Spleen (tissue), 11 donors: ENCODE measurements at regions not wholly inside any gene's neighbourhood (a gene's known extent, or its start where the extent isn't known, plus 50 kb on each side); places are given as distances from the start of the nearest gene placed in this dataset.

Experiments
- DNase-seq: peaks from one replicate; pipeline ENCODE4 v3.0.0-alpha.2; 2020
- H3K27ac ChIP-seq, 8 donors: fragments of 200-600 bp; sonication (generic) in 7 of 8; 1 replicate in 4 of 8; 2 replicates in 4 of 8; pipeline versions ENCODE4 v1.5.0 to v1.8.0; 2016 to 2021; ENCODE audit warnings: inconsistent platforms in 4 of 8, mild to moderate bottlenecking in 4 of 8, moderate library complexity in 1 of 8
- H3K27me3 ChIP-seq, 7 donors: fragments of 200-600 bp; sonication (generic) in 6 of 7; replicated peaks in 1 of 7; 1 replicate in 4 of 7; 2 replicates in 3 of 7; pipeline versions ENCODE4 v1.5.0 to v1.8.0; 2016 to 2021; ENCODE audit warnings: inconsistent platforms in 3 of 7, mild to moderate bottlenecking in 1 of 7
- H3K36me3 ChIP-seq, 6 donors: fragments of 200-600 bp; sonication (generic) in 5 of 6; 1 replicate in 4 of 6; 2 replicates in 2 of 6; pipeline versions ENCODE4 v1.5.0 to v1.8.0; 2016 to 2021; ENCODE audit warnings: inconsistent platforms in 2 of 6
- H3K4me1 ChIP-seq, 6 donors: fragments of 200-600 bp; sonication (generic) in 5 of 6; 1 replicate in 3 of 6; 2 replicates in 3 of 6; pipeline versions ENCODE4 v1.5.0 to v1.8.0; 2016 to 2021; ENCODE audit warnings: inconsistent platforms in 3 of 6
- H3K4me3 ChIP-seq, 8 donors: fragments of 200-600 bp; sonication (generic) in 7 of 8; 1 replicate in 4 of 8; 2 replicates in 4 of 8; pipeline versions ENCODE4 v1.5.0 to v1.8.0; 2016 to 2021; ENCODE audit warnings: inconsistent platforms in 4 of 8, mild to moderate bottlenecking in 4 of 8, moderate library complexity in 2 of 8
- H3K9me3 ChIP-seq, 8 donors: fragments of 200-600 bp; sonication (generic) in 7 of 8; 1 replicate in 4 of 8; 2 replicates in 4 of 8; pipeline versions ENCODE4 v1.5.0 to v1.8.0; 2016 to 2021; ENCODE audit warnings: inconsistent platforms in 4 of 8
- CTCF ChIP-seq, 11 experiments: fragments of 200-600 bp in 7 of 11; fragments of 450-650 bp in 4 of 11; sonication (generic) in 4 of 11; IDR thresholded peaks in 8 of 11; conservative IDR thresholded peaks in 3 of 11; 1 replicate in 7 of 11; 2 replicates in 4 of 11; pipeline versions ENCODE4 v1.4.0 to v1.8.0; 2016 to 2021; ENCODE audit warnings: antibody characterized with exemption in 11 of 11, inconsistent platforms in 4 of 11, mild to moderate bottlenecking in 1 of 11
- POLR2A ChIP-seq, 3 donors: fragments of 450-650 bp; IDR thresholded peaks; one replicate each; pipeline ENCODE4 v1.5.1; 2017; ENCODE audit warnings: antibody characterized with exemption in 3 of 3, mild to moderate bottlenecking in 1 of 3
- POLR2AphosphoS5 ChIP-seq, 3 donors: sonication (generic); formaldehyde crosslinking; IDR thresholded peaks; one replicate each; pipeline ENCODE4 v1.5.1; 2017; ENCODE audit warnings: antibody characterized with exemption in 3 of 3
- WGBS, 5 donors: extraction: QIAGEN DNeasy Blood & Tissue Kit in 3 of 5; methylation state at CpG; one replicate each; pipeline versions ENCODE4 v1.1.5 to v1.1.7; 2013 to 2018; 5-methylcytosine and 5-hydroxymethylcytosine counted together
- intact Hi-C: fragments of 100-400 bp; cut with DNase I; formaldehyde crosslinking; loops from one replicate; pipeline ENCODE4 v1.15.0; 2023; ENCODE audit warnings: low total_unique reads
- donor health status: healthy with polysubstance abuse.
- donor health status: DM: no; HTN: no; CAD: no; lungs with moderate emphysema.
- donor health status: DM: no; HTN: no; CAD: no.
- donor health status: Bipolar disorder and iron deficiency.
- donor health status: healthy.
- donor health status: DM: no; HTN: no; CAD: no.
- donor health status: DM: yes; HTN: yes; CAD: no.

- Histone ChIP-seq H3K36me3 (no peaks in the 10 kb centered on the region), H3K4me1 (peaks cover 0 to 6% (median 0%) of the 10 kb centered on the region in 6 donors), H3K27me3 (no peaks in the 10 kb centered on the region), H3K27ac (no peak overlapping the region), H3K4me3 (no peak overlapping the region), H3K9me3 (no peaks in the 10 kb centered on the region)
- 54 to 68% (median 59%) methylated on average over 6 of the region's 6 CpGs for WGBS, 5 donors
- no peak for DNase-seq
- TF ChIP-seq POLR2AphosphoS5 (IDR thresholded peaks at IDR 0.05): no peak
- no peak for TF ChIP-seq POLR2A (IDR thresholded peaks at IDR 0.05)
- TF ChIP-seq CTCF (IDR thresholded peaks at IDR 0.05 in 8 of 11, conservative IDR thresholded peaks at IDR 0.05 in 3 of 11): no peak
- intact Hi-C loops: no loop called here
Measured at GRCh38 chr3:176953106-176954060, 243.9 kb downstream of the TBL1XR1 start.

GRCh38 chr3:176951586-176952292 is 245.5 kb downstream of the TBL1XR1 start:
- no peak overlapping the region for H3K4me3 ChIP-seq
- no peaks in the 10 kb centered on the region for H3K36me3 ChIP-seq
- WGBS, 5 donors: 69 to 79% (median 78%) methylated on average over 10 of the region's 10 CpGs
- H3K9me3 ChIP-seq: no peaks in the 10 kb centered on the region
- intact Hi-C loops: no loop called here
- H3K27ac ChIP-seq: no peak overlapping the region
- H3K27me3 ChIP-seq: no peaks in the 10 kb centered on the region
- H3K4me1 ChIP-seq: peaks cover 0 to 6% (median 0%) of the 10 kb centered on the region in 6 donors
- no peak for TF ChIP-seq POLR2A (IDR thresholded peaks at IDR 0.05)
- TF ChIP-seq CTCF (IDR thresholded peaks at IDR 0.05 in 8 of 11, conservative IDR thresholded peaks at IDR 0.05 in 3 of 11): no peak
- TF ChIP-seq POLR2AphosphoS5 (IDR thresholded peaks at IDR 0.05): no peak
- no peak for DNase-seq

DNA sequence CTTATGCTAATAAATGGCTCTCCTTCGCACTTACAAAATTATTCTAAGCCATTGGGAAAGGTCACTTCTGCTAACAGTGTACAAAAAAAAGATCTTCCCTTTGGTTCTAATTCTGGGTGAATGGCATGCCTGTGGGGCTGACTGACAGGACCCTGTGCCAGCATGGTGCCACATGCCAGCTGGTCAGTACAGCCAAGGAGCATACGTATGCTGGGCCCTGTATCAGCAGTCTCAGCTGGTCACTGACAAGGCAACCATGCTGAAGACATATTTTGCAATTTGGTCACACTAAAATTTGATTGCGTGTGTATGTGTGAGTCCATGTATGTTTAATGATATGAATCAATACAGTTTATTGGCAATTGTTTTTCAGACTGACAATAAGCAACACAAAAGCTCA is 246.1 kb downstream of the TBL1XR1 start:
- H3K4me3 ChIP-seq: no peak overlapping the region
- no peak overlapping the region for H3K27ac ChIP-seq
- intact Hi-C loops: no loop called here
- WGBS, 5 donors: 89 to 96% (median 93%) methylated on average over 3 of the region's 3 CpGs
- H3K9me3 ChIP-seq: no peaks in the 10 kb centered on the region
- no peak for DNase-seq
- H3K4me1 ChIP-seq: peaks cover 0 to 6% (median 0%) of the 10 kb centered on the region in 6 donors
- no peaks in the 10 kb centered on the region for H3K36me3 ChIP-seq
- H3K27me3 ChIP-seq: no peaks in the 10 kb centered on the region
- TF ChIP-seq POLR2AphosphoS5 (IDR thresholded peaks at IDR 0.05) (no peak), POLR2A (IDR thresholded peaks at IDR 0.05) (no peak), CTCF (IDR thresholded peaks at IDR 0.05 in 8 of 11, conservative IDR thresholded peaks at IDR 0.05 in 3 of 11) (no peak)

GRCh38 chr3:176950743-176951142 is 246.5 kb downstream of the TBL1XR1 start:
- H3K36me3 ChIP-seq: no peaks in the 10 kb centered on the region
- no peak overlapping the region for H3K4me3 ChIP-seq
- intact Hi-C loops: no loop called here
- DNase-seq: no peak
- H3K9me3 ChIP-seq: no peaks in the 10 kb centered on the region
- H3K27me3 ChIP-seq: no peaks in the 10 kb centered on the region
- TF ChIP-seq CTCF (IDR thresholded peaks at IDR 0.05 in 8 of 11, conservative IDR thresholded peaks at IDR 0.05 in 3 of 11) (no peak), POLR2AphosphoS5 (IDR thresholded peaks at IDR 0.05) (no peak), POLR2A (IDR thresholded peaks at IDR 0.05) (no peak)
- 72 to 97% (median 90%) methylated on average over 3 of the region's 3 CpGs for WGBS, 5 donors
- peaks cover 0 to 6% (median 0%) of the 10 kb centered on the region in 6 donors for H3K4me1 ChIP-seq
- no peak overlapping the region for H3K27ac ChIP-seq
